Glomerular visceral epithelial cell (primary cell): ENCODE measurements at regions not wholly inside any gene's neighbourhood (a gene's known extent, or its start where the extent isn't known, plus 50 kb on each side); places are given as distances from the start of the nearest gene placed in this dataset.
A peak's percentile ranks its signal among the peaks of the same experiment; 100 is the strongest.
"Not testable (repeated sequence)": the region's sequence is repeated elsewhere in the genome, so short reads cannot be mapped to it uniquely, and the experiment has no call there.

Experiments
- DNase-seq: peaks from one replicate; pipeline ENCODE4 v3.0.0-alpha.2; 2016; ENCODE audit errors: extremely low spot score

DNA sequence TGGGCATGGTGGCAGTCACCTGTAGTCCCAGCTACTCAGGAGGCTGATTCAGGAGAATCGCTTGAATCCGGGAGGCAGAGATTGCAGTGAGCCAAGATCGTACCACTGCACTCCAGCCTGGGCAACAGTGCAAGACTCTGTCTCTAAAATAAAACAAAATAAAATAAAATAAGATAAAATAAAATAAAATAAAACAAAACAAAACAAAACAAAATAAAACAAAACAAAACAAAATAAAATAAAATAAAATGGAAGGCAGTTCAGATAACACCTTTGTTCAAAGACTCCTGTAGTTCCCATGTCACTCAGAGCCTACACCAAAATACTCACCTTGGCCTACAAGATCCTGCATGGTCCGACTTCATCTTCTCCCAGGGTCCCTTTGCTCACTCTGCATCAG, 61.3 kb downstream of the SYF2 start:
- not testable (repeated sequence) for DNase-seq

DNA sequence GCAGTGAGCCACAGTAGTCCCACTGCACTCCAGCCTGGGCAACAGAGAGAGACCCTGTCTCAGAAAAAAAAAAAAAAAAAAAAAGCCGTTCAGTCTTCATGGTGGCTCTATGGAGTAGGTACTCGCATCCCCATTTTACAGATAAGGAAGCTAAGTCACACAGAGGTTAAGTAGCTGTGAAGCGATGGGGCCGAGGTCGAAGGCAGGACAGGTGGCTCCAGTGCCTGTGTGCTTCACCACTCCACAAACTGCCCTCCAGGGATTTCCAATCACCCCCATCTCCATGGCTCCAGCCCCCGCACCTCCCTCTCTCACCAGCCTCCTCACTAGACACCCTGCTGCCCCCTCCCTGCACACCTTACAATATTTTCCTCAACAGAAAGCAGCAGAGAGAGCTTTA, 61.9 kb downstream of the SYF2 start:
- no peak for DNase-seq

DNA sequence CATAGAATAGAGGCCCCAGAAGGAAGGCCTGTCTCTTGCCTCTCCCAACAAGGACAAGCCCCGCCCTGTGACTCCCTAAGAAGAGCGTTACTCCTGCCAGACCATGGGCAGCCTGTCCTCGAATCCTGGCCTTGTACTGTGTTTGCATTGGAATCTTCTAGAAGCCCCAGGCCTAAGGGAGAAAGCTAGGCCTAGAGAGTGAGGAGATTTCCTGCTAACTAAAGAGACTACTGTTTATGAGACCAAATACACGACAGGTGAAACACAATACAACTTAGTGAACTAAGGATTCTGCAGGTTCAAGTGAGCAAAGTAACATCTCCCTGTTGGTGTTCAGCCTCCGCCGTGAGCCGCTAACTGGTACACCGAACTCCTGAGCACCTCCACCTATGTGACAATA, 62.7 kb downstream of the SYF2 start:
- DNase-seq: no peak

DNA sequence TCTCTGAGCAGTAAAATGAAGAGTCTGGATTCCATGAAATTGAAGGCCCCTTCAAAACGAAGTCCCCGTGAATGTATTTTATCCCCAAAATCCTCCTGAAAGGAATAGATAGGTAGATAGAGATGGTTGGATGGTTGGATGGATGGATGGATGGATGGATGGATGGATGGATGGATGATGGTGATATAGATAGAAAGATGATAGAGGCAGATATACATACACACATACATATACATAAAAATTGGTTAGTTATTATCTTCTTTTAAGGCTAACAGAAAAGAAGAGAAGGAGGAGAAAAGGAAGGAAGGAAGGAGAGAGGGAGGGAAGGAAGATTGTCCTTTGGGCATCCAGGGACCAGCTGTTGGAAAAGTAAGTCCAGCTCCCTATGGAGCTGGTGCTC, 63.1 kb downstream of the SYF2 start:
- no peak for DNase-seq

DNA sequence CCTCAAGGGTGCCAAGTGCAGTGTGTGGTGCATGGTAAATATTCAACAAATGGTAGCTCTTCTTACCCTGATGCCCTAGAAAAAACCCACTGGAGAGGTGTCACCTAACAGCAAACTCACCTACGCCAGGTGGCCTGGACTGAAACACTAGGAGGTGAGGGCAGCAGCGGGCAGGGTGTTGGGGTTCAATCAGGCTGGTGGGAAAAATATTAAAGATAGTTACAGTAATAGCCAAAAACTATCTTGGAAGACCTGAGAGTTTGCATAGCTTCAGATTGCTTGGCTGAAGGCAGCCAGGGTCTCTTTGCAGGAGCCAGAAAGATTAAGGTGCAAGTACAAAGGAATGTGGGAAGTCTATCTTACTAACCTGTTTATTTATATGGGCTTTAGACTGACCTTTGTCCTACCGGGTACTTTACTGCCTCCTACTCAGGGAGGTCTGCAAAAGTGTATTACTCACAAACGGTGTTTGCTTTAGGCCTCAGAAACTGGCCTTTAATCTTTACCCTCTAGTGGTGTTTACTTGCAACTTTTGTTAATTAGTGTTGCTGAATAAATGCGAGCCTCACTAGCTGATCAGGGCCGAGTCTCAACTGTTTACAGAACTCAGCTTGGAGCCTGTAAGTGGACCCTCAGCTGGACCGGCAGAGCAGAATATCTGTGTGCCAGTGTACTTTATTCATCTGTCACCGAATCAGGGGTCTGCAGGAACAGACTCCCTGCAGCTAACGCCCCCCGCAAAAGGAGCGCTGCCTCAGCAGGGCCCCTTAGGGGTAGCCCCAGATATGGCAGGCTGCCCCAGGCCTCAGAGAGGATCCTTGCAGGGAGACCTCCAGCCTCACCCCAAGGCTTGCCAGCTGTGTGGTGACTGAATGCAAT, 63.9 kb downstream of the SYF2 start:
- DNase-seq: no peak

DNA sequence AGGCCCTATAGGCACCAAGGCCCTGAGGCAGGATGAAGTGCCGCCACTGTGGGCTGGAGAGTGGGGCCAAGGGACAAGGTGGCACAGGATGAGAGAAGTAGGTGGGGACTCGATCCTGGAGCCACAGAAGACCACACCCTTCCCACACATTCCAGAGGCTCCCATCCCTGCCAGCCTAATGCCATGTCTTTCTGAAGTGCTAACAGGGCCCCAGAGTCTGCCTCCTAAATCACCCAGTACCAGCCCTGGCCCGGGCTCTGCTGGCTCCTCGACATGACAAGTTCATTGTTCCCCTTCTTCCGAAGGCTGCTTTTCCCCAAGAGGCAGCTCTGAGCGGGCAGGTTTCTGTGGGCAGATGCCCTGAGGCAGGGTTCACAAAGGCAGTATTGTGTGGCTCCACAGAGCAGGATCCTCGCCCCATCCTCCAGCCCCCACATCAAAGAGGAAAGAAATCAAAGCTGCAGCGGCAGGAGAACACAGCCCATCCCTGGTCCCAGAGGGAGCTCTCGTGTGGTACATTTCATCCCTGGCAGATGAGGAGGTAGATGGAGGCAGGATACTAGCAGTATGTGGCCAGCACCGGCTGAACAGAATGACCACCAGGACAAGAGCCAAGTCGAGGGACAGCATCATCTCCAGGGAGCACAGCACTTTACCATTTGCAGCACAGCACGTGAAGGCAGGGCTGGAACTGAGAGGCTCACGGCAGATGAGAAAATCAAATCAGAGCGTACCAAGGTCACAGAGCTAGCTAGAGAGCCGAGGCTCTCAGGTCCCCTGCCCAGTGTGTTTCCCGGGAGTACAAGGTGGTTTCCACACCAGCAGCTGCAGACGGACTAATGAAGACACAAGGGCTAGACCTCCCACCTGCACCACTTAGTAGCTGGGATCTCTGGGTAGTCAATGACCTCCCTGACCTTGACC, 64.8 kb downstream of the SYF2 start:
- no peak for DNase-seq

DNA sequence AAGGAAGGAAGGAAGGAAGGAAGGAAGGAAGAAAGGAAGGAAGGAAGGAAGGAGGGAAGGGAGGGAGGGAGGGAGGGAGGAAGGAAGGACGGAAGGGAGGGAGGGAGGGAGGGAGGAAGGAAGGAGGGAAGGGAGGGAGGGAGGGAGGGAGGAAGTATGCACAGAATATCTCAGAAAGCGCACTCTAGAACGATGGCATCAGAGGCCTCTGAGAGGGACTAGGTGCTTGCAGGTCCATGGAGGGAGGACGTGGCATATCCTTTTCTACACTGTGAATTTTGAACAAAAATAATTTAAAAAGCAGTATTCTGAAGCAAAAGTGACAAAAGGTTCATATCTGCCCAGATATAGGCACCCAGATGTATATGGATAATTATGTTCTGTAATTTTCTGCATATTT, 65.5 kb downstream of the SYF2 start:
- no peak for DNase-seq

DNA sequence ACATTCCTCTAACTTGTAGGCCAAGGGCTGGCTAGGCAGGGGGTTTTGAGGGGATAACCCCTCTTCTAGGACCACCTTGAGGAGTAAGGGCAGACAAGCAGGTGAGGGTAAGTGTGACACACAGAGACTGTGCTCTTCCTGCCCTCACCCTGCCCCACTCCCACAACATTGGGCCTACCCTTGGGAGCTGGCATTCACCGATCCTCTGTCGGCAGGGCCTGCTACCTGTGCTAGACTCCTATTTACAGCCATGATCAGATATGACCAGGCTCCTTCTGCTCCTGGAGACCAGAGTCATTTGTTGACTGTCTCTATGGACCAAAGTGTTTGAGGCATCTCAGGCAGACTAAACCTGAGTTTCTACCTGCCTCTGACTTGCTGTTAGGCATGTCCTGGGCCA, 68.3 kb downstream of the SYF2 start:
- no peak for DNase-seq

DNA sequence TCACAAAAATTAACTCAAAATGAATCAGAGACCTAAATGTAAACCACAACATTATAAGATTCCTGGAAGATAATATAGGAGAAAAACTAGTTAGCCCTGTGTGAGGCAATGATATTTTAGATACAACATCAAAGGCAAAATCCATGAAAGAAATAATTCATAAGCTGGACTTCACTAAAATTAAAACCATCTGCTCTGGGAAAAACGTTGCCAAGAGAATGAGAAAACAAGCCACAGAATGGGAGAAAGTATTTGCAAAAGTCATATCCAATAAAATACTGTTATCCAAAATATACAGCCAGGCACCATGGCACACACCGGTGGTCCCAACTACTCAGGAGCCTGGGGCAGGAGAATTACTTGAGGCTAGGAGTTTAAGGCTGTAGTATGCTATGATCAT, 70.3 kb downstream of the SYF2 start:
- no peak for DNase-seq

DNA sequence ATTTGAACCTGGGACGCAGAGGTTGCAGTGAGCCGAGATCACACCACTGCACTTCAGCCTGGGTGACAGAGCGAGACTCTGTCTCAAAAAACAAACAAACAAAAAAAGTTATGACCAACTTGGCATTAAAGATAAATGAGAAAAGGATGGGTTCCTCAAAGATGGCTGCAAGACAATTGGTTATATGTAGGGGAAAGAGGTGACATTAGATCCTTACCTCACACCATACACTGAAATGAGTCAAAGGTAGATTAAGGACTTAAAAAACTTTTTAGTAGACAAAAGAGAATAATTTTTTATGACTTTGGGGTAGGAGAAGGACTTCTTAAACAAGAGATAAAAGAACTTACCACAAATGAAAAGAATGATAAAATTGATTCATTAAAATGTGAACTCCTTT, 74.5 kb downstream of the SYF2 start:
- DNase-seq: no peak

DNA sequence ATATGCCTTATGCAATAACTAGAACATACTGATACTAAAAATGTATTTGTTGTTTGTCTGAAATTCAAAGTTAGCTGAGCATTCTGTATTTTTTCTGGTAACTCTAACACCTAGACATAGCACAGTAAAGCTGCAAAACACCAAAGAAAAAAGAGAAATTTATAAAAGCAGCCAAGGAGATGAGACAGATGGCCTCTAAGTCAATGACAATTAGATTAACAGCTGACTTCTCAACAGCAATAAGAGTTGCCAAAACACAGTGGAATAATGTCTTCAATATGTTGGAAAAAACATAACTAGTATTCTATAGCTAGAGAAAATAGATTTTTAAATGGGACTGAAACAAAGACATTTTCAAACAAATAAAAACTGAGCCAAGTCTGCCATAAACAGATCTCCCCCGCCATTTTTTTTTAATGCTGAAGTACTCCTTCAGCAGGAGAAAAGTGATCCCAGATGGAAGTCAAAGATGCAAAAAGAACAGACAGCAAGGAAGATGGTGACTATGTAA, 81.3 kb downstream of the SYF2 start:
- DNase-seq: no peak

DNA sequence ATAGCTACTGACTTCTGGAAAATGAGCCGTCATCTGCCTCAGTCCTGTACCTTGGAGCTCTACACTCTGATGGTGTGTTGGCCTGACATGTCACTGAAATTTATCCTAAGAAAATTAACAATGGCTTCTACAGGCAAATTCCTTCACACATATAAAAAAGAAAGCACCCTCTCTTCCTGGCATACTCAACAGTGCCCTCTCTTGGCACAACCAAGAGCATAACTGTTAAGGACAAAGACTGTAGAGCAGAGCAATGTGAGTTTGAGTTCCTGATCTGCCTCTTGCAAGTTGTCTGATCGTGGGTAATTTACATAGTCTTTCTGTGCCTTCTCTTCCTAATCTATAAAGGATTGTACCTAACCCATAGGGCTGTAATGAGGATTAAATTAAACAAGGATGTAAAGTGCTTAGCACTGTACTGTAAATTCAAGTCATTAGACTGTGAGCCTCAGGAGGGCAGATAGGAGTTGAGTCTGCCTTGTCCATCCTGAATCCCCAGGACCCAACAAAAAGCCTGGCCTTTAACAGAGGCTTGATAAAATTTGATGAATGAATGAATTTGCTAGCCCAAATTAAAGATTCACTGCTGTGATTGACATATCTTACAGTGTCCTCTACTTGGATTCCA, 83.5 kb downstream of the SYF2 start:
- no peak for DNase-seq

DNA sequence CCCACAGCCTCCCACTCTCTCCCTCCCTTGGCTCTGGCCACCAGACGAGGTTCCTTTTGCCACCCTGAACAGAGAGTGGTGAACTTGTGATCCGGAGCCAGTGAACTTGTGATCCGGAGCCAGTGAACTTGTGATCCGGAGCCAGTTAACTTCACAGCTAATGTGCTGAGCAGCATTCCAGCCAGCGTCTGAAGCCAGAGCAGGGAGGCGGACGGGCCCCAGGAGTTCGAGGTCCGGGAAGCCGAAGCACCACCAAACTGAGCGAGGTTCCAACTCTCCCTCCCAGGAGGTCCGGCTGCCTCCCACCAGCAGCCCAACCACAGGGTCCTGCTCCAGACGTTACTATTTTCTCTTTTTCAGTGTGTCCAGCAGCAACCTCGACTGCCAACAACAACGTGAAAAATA, 85.8 kb downstream of the SYF2 start:
- DNase-seq: no peak

DNA sequence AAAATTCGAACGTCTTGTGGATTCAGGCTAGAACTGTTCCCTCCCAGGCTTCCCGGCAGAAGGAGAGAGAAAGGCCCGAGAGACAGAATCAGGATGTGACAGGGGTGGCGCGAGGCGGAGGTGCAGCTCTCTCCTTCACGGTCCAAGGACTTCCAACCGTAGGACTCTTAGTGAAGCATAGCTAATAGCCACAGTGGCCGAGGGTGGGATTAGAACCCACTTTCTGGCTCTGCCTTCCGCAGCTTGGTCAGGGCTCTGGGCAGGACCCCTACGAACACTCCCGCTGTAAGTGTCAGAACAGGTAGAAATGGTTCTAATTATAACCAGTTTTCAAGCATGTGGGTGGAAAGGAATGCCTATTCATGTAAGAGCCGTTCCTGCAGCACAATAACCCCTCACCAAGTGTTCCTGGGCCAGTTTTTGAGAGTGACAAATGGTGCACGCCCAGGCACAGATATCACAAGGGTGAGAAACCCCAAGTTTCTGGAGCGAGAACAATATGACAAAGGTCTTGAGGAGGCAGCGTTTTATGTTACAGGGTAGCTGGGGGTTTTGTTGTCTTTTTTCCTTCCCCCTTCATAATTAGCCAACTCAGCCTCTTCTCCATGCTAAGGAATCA, 86.4 kb downstream of the SYF2 start:
- DNase-seq: peak; percentile 9

DNA sequence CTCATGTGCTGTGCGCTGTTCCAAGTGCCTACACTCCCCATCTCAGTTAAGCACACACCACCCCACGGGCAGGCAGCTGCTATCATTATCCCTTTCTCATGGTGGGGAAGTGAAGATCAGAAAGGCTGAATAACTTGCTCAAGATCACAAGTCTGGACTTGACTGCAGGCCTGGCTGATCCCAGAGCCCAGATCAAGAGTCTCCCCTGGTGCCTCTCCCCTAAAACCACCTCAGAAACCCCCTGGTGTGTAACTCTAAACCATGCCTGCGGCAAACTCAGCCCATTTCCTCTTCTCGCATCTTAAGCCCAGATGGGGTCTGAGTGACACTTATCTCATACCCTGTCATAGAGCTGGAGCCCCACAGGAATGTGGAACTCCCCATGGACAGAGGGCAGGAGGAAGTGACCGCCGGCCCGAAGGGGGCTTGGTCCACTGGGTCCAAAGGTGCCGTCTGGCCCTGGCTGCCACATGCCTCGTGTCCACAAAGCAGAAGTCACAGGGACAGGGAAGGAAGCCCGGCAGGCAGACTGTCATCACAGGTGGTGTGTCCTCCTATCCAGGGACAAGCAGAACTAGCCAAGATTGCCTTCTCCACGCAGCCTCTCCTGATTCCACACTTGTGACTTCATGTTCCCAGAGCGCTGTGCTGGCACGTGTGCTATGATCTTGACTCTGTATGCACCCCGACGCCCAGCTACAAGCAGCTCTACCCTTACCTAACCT, 92.1 kb downstream of the SYF2 start:
- peak; percentile 37 for DNase-seq

DNA sequence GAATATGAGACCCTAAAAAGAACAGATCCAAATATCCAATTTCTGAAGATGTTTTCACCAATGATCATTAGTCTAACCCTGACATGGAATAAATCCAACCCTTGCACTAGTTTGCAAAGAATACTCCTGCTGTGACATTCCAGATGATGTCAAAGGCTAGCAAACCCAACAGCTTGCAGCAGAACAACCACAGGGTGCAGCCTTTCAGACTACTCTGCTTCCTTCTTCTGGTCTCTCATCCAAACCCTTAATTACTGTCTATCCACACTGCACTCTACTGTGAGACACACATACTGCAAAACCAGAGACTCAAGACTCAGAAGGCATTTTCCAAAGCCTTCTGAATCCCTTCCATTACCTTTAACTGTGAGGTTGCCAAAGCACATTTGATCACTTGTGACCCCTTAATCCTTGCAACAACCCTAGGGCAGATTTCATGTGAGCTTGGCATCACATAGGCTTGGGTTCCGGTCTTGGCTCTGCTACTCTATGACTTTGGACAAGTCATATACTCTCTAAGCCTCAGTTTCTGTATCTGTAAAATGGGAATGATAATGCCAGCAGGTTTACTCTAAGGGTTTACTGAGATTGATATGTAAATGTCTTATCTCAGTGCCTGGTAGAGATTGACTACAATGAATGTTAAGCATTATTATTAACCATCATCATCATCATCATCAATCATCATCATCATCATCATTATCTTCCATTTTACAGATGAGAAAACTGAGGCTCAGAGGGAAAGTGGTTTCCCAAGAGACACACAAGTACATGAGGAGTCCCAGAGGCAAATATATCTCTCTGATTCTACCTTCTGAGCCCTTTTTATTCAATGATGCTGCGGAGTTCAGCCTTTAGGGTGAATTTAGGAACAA, 94.5 kb downstream of the SYF2 start:
- no peak for DNase-seq

DNA sequence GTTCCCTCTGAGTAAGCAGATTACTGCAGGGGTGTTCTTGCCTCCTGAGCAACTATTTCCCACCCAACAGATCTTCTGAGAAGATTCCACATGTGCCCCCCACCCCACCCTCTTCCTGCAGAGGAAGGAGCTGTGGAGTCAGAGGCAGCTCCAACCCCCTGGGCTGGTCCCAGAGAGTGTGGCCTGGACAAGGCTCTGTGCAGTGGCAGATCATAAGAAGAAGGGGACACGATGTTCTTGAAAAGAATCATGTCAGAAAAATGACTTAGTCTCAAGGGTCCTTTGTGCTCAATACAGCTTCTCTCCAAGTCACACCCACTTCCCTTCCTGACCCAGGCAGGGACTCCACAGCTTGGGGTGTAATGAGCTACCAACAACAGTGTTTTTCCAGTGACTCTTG, 95.2 kb downstream of the SYF2 start:
- DNase-seq: no peak

DNA sequence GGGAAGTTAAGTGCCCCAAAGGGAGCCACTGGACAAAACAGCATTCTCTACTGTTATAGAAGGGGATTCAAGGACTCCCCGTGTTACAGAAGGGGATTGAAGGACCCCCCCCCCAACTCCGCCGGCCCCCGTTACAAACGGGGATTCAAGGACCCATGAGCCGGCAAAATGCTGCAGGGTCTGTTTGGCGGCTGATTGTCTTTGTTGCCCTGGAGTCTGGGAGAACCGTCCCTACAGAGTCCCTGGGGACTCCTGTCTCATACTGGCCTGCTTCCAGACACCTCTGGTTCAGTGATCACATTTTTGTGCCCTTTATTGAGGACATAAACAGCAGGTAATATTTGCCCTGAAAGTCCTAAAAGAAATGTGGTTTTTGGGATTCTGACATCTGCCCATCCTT, 96.4 kb downstream of the SYF2 start:
- no peak for DNase-seq

DNA sequence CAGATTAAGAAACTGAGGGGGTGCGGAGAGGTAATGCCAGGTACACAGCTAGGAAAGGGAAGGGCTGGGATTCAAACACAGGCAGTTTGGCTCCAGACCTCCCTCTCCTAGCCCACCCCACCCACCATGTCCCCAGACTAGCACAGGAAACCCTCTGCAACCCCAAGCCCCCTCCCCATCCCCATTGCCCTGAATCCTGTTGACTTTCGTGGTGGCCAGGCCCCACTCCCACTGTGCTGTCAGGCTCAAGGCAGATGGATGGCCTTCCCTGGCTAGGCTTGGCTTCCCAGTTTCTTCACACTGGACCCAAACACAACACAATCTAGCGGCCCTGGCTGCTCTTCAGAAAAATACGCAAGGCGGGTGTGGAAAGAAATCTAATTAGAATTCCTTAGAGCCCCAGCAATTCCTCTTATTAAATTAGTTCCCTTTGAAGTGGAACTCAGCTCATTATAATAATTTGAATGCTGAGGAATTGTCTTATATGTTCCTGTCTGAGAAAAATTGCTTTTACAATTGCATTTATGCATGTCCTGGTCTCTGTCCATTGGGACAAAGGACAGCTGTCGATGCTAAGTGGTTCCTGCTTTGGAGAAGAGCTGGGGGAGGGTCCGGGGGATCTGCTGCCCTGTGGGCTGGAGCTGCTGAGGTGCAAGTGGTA, 97.4 kb downstream of the SYF2 start:
- no peak for DNase-seq

DNA sequence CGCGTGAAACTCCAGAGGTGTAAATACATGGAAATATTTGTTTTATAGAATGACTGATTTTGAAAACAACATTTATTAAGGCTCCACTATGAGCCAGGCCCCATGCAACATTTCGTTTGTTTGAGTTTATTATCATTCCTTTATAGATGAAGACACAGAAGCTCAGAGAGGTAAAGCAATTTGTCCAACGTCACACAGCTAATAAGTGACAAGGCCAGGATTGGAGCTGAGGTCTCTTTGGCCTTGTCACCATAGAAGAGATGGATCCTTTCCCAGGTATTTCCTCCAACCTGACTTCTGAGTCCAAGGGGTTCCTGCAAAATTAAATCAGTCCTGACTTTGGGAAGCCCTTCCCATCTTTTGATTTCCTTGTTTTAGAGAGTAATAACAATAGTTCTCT, 98.0 kb downstream of the SYF2 start:
- DNase-seq: no peak
